HG02973 (cell line): ENCODE measurements at regions not wholly inside any gene's neighbourhood (a gene's known extent, or its start where the extent isn't known, plus 50 kb on each side); places are given as distances from the start of the nearest gene placed in this dataset.

ENCODE experiments used
- ATAC-seq: cut with Tn5 transposase; IDR thresholded peaks from one replicate; pipeline ENCODE4 v1.9.1; 2021; ENCODE audit warnings: moderate library complexity; ENCODE audit not compliant: unreplicated experiment

DNA sequence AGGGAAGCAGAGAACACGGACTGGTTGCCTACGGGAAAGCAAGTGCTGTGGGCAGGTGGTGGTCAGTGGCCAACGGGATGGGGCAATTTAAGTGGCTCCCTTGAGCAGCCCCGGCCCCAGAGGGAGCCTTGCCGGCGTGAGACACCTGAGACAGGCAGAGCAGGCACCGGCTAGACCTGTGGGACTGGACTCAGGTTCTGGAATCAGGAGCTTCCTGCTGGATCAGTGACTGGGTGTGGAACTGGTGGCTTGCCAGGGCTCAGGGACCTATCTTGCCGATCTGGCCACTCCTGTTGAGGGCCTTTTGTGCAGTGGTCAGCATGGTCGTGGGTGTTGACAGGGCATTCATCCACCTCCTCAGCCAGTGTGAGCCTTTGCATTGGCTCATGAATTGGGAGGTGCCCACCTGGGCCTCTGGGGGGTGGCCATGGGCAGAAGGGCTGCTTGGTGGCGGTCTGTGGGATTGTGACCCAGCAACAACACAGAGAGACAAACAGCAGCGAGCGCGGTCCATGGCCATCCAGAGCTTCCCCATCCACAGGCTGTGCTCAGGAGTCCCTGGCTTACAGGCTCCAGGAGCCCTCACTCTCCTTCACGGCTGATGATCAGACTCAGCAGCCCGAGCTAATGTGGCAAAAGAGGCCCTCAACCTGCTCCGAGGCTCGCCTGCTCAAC, 85.4 kb upstream of the ZNF516 start:
- ATAC-seq: no peak

DNA sequence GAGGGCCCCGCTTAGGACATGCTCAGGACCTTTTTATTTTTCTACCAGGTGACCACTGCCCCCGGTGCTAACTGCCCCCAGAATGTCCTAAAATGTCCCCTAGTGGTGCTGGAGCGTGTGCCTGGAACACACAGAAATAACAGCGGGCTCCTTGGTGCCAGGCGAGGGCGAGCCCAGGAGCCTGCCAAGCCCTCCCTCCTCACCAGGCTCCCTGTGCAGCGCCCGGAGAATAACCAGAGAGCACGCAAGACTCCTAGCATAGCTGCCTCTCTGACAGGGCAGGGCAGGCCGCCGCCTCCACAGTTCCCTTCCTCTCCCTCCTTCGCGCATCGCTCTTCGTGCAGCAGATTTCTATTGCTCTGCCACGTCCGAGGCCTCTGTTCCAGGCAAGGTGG, 84.3 kb upstream of the ZNF516 start:
- no peak for ATAC-seq

DNA sequence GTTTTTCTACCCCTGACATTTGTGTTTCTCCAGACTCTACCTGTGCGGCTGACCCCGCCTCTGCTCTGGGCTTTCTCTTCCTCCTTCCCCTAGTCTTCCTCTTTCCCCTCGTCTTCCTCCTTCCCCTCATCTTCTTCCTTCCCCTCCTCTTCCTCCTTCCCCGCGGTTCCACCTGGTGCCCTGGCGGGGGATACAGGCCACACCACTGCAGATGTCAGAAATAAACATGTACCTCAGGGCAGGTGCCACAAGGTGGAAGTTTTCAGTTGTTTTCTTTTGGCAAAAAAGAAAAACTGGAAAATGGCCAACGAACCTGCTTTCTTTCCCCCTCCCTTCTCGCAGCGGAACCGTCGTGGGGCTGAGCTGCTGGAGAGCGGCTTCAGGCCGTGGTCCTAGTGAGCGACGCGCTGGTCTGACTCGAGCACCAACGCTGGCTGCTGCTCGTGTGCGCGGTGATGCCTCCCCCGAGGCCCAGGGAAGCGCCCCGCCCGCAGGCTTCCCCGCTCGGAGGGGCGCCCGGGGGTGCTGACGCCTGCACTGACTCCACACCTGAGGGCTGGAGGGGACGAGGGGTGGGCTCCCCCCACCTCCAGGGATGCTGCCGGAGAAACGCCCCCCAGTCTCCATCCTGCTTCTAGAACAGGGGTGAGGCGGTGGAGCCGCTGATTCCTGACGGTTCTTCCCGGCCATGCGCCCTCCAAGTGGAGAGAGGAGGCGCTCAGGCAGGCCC, 83.7 kb upstream of the ZNF516 start:
- no peak for ATAC-seq

DNA sequence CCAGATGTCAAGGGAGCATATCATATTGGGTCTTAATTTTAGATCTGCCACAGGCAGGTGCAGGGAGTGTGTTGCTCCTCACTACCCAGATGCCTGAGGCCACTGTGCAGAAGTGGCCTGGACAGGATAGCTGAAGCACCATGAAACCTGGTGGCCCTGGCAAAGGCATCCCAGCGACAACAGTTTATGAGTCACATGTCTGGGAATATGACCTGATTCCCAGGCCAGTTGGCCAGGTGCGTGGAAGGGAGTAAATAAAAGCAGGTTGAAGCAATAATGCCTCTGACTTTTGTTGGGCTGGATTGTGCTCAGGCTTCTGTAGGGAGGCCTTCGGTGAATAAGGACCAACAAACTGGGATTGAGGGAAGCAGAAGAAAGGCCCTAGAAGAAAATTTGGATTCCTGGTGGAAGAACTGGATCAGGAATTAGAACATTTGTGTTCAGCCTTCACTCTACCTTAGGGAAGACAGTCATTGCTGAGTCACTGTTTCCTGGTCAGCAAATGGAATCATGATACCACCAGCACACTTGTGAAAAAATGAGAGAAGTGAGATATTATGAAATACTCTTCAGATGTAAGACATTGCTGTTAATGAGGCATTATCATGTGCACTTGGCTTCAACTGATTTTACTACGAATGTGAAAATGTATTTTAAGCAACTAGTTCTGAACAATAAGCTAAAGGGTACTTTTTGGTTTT, 78.4 kb upstream of the ZNF516 start:
- ATAC-seq: no peak

DNA sequence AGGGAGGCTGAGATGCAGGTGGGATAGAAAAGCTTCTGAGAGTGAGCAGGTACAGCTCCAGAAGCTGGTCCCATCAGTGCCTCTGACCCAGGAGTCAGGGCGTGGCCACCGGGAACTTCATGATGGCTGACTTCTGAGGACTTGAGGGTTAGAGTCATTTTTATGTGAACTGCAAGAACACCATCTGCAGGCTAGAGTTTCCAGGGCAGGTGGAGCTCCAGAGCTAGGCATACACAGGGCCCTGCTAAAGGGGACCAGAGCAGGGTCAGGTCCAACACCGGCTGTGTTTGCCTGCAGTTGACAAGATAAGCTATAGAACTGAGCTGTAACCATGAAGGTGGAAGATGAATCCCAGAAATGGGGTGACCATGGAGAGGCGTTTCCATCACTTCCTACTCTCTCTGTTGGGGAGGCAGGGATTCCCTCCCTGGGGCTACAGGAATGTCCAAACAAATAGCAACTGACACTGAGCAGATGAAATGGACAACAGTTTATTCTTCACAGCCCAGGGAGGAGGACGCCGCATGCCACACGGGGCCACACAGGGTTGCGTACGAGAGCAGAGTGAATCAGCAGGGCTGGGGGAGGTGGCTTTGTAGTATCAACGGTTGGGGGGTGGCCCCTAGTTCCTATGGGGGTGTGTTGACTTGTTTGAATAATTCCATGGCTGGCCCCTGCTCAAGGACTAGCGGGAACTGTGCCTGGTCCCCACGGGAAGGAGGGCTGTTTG, 77.6 kb upstream of the ZNF516 start:
- no peak for ATAC-seq

DNA sequence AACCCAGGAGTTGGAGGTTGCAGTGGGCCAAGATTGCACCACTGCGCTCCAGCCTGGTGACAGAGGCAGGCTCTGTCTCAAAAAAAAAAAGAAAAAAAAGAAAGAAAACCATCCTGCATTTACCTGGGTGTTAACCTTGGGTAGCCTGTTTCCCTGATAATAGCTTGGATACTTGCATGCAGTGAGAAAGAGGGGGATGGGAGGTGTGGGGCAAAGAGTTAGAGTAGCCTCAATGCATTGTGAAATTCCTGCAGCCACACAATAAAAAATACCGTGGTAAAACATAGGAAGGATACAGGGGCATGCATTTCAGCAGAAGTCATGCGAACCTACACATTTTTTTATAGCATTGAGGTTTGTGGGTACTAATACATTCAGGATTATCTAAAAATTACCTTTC, 76.6 kb upstream of the ZNF516 start:
- ATAC-seq: no peak

DNA sequence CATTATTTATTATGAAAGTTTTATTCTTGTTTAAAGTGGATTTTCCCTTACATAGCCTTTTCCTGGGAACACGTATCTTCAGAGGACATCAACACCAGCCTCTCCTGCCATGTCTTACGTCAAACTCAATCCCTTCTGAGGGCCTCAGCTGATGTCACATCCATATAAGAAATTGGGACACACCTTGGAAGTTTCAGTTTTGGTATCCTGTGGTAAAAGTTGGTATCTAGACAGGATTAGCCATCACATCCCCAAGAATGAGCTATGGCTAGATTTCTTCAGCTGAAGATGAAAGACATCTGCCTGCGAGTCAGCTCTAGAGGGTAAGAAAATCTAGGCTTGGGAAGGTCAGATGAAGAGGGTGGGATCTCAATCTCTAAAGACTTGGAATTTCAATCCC, 75.8 kb upstream of the ZNF516 start:
- ATAC-seq: no peak

DNA sequence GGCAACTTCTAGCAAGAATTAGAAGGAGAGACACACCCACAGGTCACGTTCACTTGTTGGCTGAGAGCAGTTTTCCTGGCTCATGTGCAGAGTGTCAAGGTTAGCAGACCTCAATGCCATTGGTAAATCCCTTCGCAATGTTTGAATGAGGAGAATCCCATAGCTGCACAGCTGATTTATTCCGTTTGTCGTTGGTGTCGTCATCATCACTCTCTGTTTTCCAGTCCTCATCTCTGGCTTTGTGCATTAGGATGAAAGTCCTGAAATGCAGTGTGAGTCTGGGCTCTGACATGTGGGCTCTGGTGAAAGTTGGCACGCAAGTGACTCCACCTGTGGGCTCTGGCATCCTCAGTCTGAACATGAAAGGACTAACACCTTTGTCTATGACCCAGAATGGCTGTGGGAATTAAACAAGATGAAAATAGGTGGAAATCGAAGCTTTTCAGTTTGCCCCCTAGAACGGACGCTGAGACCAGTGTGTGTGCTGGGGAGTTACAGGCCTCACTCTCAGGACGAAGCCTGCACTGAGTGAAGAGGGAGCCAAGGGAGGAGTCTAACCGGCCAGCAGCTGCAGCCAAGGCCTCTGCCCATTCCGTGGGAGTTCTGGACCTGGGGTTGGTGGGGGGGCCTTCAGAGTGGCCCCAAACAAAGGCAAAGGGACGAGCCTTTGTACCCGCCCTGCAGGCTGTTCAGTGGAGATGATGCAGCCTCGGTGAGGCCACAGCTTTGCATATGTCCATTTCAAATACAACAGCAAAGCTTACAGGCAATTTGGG, 74.8 kb upstream of the ZNF516 start:
- no peak for ATAC-seq

DNA sequence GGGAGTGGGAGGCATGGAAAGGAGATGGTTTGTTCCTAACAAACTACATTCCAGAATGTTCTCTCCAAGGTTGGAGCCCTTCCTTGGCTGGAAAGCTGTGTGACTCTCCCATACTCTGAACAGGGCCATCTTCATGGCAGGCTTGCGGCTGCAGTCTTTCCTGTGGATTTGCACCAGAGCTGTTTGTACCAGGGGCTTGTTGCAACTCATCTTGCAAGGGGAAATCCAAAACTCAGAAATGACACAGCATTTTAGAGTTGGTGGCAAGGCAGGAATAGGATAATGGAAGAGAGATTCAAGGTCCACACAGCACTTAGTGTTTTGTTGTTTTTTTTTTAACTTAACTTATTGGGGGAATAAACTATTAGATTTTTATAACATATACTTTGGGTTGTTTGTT, 73.7 kb upstream of the ZNF516 start:
- no peak for ATAC-seq

DNA sequence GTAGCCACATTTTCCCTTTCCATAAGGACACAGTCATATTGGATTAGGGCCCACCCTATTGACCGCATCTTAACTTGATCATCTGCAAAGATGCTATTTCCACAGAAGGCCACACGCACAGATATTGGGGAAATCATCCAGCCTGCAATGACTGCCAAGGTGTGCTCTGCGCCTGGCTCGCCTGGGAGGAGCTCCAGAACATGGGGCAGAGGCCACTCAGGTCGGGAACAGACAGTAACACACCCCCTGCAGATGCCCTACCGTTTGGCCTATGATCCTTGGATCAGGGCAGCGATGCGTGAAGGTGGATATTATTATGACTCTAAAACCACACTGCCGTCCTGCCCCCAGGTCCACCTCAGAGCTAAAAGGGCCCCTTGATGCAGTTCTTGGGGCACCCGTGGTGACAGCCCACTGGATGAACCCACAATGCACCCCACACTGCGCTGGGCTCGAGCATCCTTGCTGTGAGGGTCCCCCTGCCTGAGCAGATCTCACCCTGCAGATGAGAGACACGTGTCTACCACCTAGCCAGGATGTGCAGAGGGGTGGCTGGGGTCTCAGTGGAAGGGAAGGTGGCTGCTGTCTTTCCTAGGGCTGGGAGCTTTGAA, 72.9 kb upstream of the ZNF516 start:
- no peak for ATAC-seq

DNA sequence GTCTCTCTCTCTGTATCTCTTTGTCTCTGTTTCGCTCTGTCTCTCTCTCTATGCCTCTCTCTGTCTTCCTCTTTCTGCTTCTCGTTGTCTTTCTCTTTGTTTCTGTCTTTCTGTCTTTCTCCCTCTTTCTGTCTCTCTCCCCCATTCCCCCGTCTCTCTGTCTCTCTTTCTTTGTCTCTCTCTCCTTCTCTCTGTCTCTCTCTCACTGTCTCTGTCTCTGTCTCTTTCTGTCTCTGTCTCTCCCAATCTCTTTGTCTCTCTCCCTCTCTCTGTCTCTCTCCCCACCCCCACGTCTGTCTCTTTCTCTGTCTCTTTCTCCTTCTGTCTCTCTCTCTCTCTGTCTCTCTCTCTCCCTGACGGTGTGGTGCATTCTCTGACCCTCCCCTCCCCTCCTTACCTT, 71.9 kb upstream of the ZNF516 start:
- no peak for ATAC-seq

DNA sequence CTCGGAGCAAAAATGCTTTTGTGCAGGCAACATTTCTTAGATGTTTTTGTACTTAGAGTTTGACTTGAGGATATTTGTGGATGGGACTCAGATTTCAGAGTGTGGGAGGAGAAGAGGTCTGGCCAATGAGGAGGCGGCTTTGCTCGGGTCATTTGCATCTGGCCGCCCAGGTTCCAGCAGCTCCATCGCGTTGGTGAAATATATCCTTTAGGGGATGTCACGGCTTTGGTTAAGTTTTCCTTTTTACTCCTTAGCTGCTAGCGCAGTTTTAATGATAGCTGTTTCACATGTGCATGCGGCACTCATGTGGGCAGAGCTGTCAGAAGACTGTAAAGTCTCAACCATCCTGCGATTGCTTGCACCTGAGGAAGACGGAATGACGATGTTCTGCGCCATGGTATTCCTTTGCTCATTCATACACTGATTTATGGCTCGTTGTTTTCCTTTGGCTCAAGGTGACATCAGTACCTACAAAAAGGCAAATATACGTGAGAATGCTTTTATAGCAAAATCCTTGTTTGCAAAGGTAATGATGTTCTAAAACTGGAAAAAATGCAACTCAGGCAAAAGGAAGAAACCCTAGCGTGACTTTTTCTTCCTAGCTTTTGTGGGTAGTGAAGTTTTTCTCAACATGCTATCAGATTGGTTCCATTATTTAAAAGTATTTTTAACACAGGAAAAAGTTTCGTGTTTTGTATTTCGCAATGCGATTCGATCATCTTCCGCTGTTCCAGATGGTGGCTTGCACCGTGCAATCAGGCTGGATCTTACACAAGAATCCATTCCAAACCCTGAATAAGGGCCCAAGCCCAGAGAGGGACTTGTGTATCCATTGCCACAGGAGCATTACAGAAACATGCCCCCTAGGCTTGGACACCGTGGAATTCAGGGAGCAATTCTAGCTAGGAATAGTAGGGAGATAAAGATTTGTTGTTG, 70.5 kb upstream of the ZNF516 start:
- ATAC-seq: no peak

DNA sequence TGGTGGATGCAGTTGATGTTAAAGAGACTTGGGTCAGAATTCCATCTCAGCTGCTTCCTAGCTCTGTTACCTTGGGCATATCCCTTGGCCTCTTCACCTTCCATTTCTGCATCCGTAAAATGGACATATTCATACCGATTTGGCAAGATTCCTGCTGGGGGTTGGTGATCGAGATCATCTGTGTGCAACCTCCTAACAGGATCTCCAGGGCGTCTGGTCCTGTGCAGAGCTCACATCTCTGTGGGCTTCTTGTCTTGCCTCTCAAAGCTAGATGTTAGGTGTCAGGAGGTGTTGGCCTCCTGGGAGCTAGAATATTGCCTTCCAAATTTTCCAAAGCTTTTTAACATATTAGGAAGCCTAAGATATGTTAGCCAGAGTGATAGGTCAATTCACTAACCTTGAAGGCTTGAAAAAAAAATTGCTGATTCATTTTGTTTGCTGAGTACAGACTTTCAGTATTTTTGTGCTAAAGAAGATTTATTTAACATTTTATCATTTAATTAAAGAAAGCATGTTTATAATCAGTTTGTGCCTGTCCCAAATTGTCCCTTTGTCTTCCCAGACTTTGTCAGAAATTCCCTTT, 69.7 kb upstream of the ZNF516 start:
- ATAC-seq: no peak

DNA sequence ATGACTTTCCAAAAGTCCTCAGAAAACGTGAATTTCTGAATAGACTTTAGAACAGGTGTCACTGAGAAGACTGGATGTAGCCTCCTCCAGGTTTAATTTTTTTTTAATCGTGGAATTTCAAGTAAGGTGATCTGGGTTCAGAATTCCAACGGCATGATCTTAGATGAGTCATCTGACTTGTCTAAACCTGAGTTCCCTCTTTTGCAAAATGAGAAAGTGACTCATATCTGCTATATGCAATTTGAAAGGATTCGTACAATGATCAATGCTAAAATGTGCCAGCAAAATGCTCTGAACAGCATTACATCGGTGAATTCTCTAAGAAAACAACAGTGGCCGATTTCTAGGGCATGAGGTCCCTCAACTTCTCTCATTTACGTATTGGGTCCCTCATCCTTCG, 69.1 kb upstream of the ZNF516 start:
- no peak for ATAC-seq

DNA sequence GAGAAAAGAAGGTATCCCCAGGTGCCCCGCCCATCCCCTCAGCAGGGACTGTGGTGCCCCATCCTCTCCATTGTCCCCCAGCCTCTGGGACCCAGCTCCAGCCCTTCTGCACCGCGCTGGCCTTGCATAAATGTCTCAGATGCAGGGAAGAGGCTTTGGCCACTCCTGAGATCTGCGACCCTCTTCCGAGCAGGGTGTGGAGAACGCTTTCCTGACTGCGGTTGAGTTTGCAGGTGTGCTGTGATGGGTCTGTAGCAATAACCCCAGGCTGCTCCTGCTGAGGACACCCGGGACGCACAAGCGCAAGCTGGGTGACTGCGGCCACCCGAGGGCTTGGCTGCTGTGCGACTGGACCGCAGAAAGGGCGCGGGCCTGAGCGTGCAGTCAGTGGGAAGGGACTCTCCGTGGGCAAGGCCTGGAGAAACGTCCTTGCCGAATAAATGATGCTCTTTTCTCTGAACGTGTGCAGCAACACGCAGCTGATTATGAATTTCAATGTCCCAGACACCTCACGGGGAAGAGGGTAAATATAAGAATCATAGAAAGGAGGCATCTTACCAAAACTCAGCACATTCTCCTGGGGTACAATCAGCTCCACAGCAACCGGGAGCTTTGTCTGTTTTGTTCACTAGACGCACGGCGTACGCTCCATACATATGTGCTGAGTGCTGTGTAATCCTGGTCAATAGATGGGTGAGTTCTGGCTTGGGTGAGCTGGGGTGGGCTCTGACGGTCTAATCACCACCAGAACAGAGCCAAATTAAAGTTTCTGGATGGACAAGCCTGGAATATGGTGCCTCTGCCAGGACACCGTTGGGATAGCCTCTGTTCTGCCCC, 67.5 kb upstream of the ZNF516 start:
- ATAC-seq: no peak

DNA sequence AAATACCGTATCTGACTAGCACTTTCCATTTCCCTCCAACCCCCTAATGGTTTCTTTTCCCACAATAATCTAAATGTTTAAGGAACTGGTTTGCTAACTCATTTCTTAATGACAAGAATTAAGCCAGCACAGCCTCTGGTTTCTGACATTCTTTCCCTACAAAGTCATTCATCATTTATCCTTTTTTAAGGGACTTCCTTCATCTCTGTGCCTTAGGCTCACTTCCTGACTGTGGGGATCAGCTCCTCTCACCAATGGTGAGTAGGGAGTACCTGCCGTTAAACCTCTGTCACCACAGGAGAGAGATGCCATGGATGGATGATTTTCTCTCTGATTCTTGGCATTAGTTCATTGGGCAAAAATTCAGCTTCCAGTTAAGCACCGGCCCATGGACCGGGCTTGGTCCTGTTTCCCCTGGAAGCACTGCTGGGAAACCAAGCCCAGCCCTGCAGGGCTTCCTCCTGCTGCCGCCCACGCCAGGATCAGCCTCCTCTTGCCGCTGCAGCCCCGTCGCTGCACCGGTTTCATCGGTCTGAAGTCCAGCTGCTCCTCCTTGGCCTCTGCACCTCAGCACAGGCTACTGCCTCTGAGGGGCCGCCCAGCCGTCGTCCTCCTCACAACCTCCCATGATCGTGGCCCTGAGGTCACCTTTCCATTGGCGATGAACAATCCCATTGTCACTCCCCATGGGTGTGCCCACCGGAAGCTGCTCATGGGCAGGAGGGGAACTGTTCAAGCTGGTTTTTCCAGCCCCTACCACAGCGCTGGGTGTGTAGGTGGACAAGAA, 64.0 kb upstream of the ZNF516 start:
- no peak for ATAC-seq

DNA sequence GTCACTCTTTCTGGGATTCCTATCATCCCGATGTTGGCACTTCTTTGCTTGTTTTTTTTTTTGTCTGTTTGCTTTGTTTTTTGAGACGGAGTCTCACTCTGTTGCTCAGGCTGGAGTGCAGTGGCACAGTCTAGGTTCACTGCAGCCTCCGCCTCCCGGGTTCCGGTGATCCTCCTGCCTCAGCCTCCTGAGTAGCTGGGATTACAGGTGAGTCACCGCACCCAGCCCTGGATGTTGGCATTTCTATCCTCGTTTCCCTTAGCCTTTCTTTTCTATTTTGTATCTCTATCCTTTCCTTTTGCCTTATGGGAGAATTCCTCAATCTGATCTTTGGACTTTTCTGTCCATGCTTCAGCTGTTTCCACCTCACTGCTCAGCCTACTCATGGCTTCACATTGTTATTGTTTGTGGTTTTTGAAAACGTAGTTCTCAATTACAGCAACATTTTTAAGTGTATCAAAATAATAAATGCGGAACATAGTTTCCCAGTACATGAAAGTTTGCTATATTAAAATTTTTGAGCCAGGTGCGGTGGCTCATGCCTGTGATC, 62.1 kb upstream of the ZNF516 start:
- no peak for ATAC-seq
